HepG2 (cell line): ENCODE measurements at regions not wholly inside any gene's neighbourhood (a gene's known extent, or its start where the extent isn't known, plus 50 kb on each side); places are given as distances from the start of the nearest gene placed in this dataset.

Experiments
- ATAC-seq: fragments of 200-7000 bp; cut with Tn5 transposase; 3 replicates; pipeline ENCODE4 v1.9.1; 2020; ENCODE audit warnings: mild to moderate bottlenecking, moderate library complexity
- BruUV-seq: library from RNA; stranded (reverse); fragments of 400-500 nt; replicated peaks from 2 replicates; lab custom pipeline; 2021; lab: Mats Ljungman, UMichigan
- CTCF ChIA-PET: fragments of 300-600 bp; formaldehyde crosslinking; extraction: SDS; loops from one replicate; lab custom pipeline; 2021; ENCODE audit warnings: low total read pairs, inconsistent platforms, low intra/inter-chr PET ratio; lab: Yijun Ruan, JAX
- POLR2A ChIA-PET: fragments of 350-600 bp; sonication (Branson Sonifier 250); formaldehyde crosslinking; loops from one replicate; lab custom pipeline; 2020; ENCODE audit warnings: antibody characterized with exemption, inconsistent platforms; lab: Yijun Ruan, JAX
- DNase-seq: peaks from one replicate; pipeline ENCODE4 v3.0.0-alpha.2; 2015; ENCODE audit warnings: low spot score
- FAIRE-seq: peaks from 3 replicates; lab custom pipeline; 2011; peaks lifted over from hg19 to GRCh38; lab: Jason Lieb, UNC
- H2AFZ ChIP-seq: one replicate; pipeline ENCODE4 v1.6.1; 2011; ENCODE audit warnings: low read length, inconsistent platforms
- H3K27ac ChIP-seq: fragments of 300-600 bp; 3 replicates; pipeline ENCODE4 v1.8.0; 2011; ENCODE audit warnings: mixed run types, mild to moderate bottlenecking, mixed read lengths, low read length, inconsistent platforms; ENCODE audit not compliant: insufficient read depth; ENCODE audit errors: extremely low read length
- H3K27me3 ChIP-seq, 2 experiments: fragments of 200-600 bp in 1 of 2; 2 replicates in 1 of 2; 3 replicates in 1 of 2; pipeline versions ENCODE4 v1.6.0 to v1.8.0; 2011; ENCODE audit warnings: low read length in 2 of 2, mild to moderate bottlenecking in 2 of 2, moderate library complexity in 2 of 2, inconsistent platforms in 1 of 2; ENCODE audit not compliant: insufficient read depth in 2 of 2, control insufficient read depth in 1 of 2
- H3K36me3 ChIP-seq, 2 experiments: fragments of 200-600 bp in 1 of 2; replicated peaks in 1 of 2; 2 replicates in 1 of 2; 3 replicates in 1 of 2; pipeline versions ENCODE4 v1.5.1 to v1.8.0; 2011; ENCODE audit warnings: low read length in 2 of 2, inconsistent platforms in 1 of 2; ENCODE audit not compliant: insufficient read depth in 2 of 2, control insufficient read depth in 1 of 2
- H3K4me1 ChIP-seq: 2 replicates; pipeline ENCODE4 v1.5.1; 2012; ENCODE audit warnings: low read length, inconsistent platforms; ENCODE audit not compliant: insufficient read depth
- H3K4me2 ChIP-seq: 2 replicates; pipeline ENCODE4 v1.6.0; 2011; ENCODE audit warnings: low read depth, low read length, inconsistent platforms
- H3K4me3 ChIP-seq, 3 experiments: fragments of 200-600 bp in 1 of 3; sonication (generic), shearing (Covaris generic) in 1 of 3; replicated peaks in 1 of 3; 2 replicates each; pipeline ENCODE4 v1.5.1; 2011 to 2016; ENCODE audit warnings: low read length in 3 of 3, inconsistent platforms in 2 of 3, low read depth in 2 of 3, mild to moderate bottlenecking in 2 of 3, control low read depth in 1 of 3, mixed read lengths in 1 of 3; ENCODE audit not compliant: insufficient read depth in 1 of 3
- H3K79me2 ChIP-seq: one replicate; pipeline ENCODE4 v1.6.1; 2011; ENCODE audit warnings: low read length, inconsistent platforms; ENCODE audit not compliant: insufficient read depth
- H3K9ac ChIP-seq: 2 replicates; pipeline ENCODE4 v1.6.0; 2011; ENCODE audit warnings: mild to moderate bottlenecking, low read depth, low read length, inconsistent platforms; ENCODE audit not compliant: insufficient read depth
- H3K9me3 ChIP-seq: 2 replicates; pipeline ENCODE4 v1.5.1; 2012; ENCODE audit warnings: mild to moderate bottlenecking, low read length
- H4K20me1 ChIP-seq: 2 replicates; pipeline ENCODE4 v1.6.0; 2011; ENCODE audit warnings: inconsistent platforms, mild to moderate bottlenecking, low read length, moderate library complexity; ENCODE audit not compliant: insufficient read depth
- BRCA1 ChIP-seq: sonication (generic); formaldehyde crosslinking; IDR thresholded peaks from 2 replicates; pipeline ENCODE4 v1.4.0; 2020; ENCODE audit warnings: missing genetic modification reagents
- GATA4 ChIP-seq: sonication (generic); IDR thresholded peaks from 2 replicates; pipeline ENCODE4 v1.6.1; 2016; ENCODE audit warnings: antibody characterized with exemption, low read depth, borderline replicate concordance
- GPN1 ChIP-seq: sonication (generic); formaldehyde crosslinking; IDR thresholded peaks from 2 replicates; pipeline ENCODE4 v1.5.1; 2020; ENCODE audit warnings: missing genetic modification reagents, borderline replicate concordance
- IKZF1 ChIP-seq: fragments of 450-650 bp; IDR thresholded peaks from 2 replicates; pipeline ENCODE4 v1.7.1; 2016
- KLF6 ChIP-seq: IDR thresholded peaks from 2 replicates; pipeline ENCODE4 v1.8.0; 2016; ENCODE audit warnings: missing biosample characterization, missing genetic modification reagents
- KMT2A ChIP-seq: sonication (generic); formaldehyde crosslinking; IDR thresholded peaks from 2 replicates; pipeline ENCODE4 v1.4.0; 2020; ENCODE audit warnings: missing genetic modification reagents
- MBNL3 ChIP-seq: fragments of 250-450 bp; sonication (Bioruptor Pico); conservative IDR thresholded peaks from 2 replicates; pipeline ENCODE4 v1.8.0; 2022; ENCODE audit warnings: mild to moderate bottlenecking, inconsistent platforms
- NFE2L2 ChIP-seq: fragments of 150-350 bp; IDR thresholded peaks from 2 replicates; pipeline ENCODE4 v1.6.1; 2014; ENCODE audit warnings: low read length
- SIX1 ChIP-seq: sonication (generic); formaldehyde crosslinking; IDR thresholded peaks from 2 replicates; pipeline ENCODE4 v1.4.0; 2020; ENCODE audit warnings: missing genetic modification reagents, borderline replicate concordance
- XBP1 ChIP-seq: sonication (generic); formaldehyde crosslinking; IDR thresholded peaks from 2 replicates; pipeline ENCODE4 v1.5.0; 2020; ENCODE audit warnings: missing genetic modification reagents
- ZKSCAN8 ChIP-seq: IDR thresholded peaks from 2 replicates; pipeline ENCODE4 v1.6.1; 2016; ENCODE audit warnings: borderline replicate concordance, missing genetic modification reagents, missing compliant biosample characterization
- ZNF124 ChIP-seq: sonication (generic); formaldehyde crosslinking; IDR thresholded peaks from 2 replicates; pipeline ENCODE4 v1.4.0; 2020; ENCODE audit warnings: missing genetic modification reagents
- ZNF549 ChIP-seq: sonication (generic); formaldehyde crosslinking; IDR thresholded peaks from 2 replicates; pipeline ENCODE4 v1.5.0; 2020; ENCODE audit warnings: missing genetic modification reagents
- ZNF660 ChIP-seq: sonication (generic); formaldehyde crosslinking; IDR thresholded peaks from 2 replicates; pipeline ENCODE4 v1.5.1; 2020; ENCODE audit warnings: mild to moderate bottlenecking, low read depth, missing genetic modification reagents, borderline replicate concordance
- ZNF674 ChIP-seq: sonication (generic); formaldehyde crosslinking; IDR thresholded peaks from 2 replicates; pipeline ENCODE4 v1.5.0; 2020; ENCODE audit warnings: low read depth, mild to moderate bottlenecking, missing genetic modification reagents
- ZXDC ChIP-seq: sonication (generic); formaldehyde crosslinking; IDR thresholded peaks from 2 replicates; pipeline ENCODE4 v1.5.0; 2020; ENCODE audit warnings: mild to moderate bottlenecking, missing genetic modification reagents
- WGBS: methylation state at CpG from one replicate; pipeline ENCODE4 v1.1.6; 2017; ENCODE audit warnings: low lambda C conversion rate; 5-methylcytosine and 5-hydroxymethylcytosine counted together
- in situ Hi-C: cut with HindIII; loops from 2 replicates; pipeline ENCODE4 v1.10.0; 2017; ENCODE audit warnings: low pct_unique_long_range_greater_than_20kb; ENCODE audit not compliant: extremely low pct_ligation_motif_present
- intact Hi-C: fragments of 100-400 bp; cut with micrococcal nuclease; formaldehyde crosslinking; loops from one replicate; pipeline ENCODE4 v1.10.0; 2022; ENCODE audit not compliant: unreplicated experiment
- TF ChIP-seq, protein P1 (sequence below): sonication (generic); formaldehyde crosslinking; IDR thresholded peaks from 2 replicates; pipeline ENCODE4 v1.4.0; 2020; ENCODE audit warnings: missing genetic modification reagents, mild to moderate bottlenecking, borderline replicate concordance
- TF ChIP-seq, protein P2 (sequence below): sonication (generic); formaldehyde crosslinking; IDR thresholded peaks from 2 replicates; pipeline ENCODE4 v1.4.0; 2020; ENCODE audit warnings: missing genetic modification reagents, borderline replicate concordance

GRCh38 chr3:74314696-74315095, 299.8 kb downstream of the CNTN3 start:
- TF ChIP-seq NFE2L2 (no peak), SIX1 (CRISPR knock-in tag) (no peak), GATA4 (no peak), ZXDC (CRISPR knock-in tag) (no peak), XBP1 (CRISPR knock-in tag) (no peak), ZNF674 (CRISPR knock-in tag) (no peak), BRCA1 (CRISPR knock-in tag) (no peak), ZNF124 (CRISPR knock-in tag) (no peak), ZNF660 (no peak), IKZF1 (no peak), KMT2A (CRISPR knock-in tag) (no peak), MBNL3 (no peak), ZNF549 (CRISPR knock-in tag) (no peak), KLF6 (no peak), GPN1 (CRISPR knock-in tag) (no peak), ZKSCAN8 (CRISPR knock-in tag) (no peak)
- TF ChIP-seq, protein P1, sequence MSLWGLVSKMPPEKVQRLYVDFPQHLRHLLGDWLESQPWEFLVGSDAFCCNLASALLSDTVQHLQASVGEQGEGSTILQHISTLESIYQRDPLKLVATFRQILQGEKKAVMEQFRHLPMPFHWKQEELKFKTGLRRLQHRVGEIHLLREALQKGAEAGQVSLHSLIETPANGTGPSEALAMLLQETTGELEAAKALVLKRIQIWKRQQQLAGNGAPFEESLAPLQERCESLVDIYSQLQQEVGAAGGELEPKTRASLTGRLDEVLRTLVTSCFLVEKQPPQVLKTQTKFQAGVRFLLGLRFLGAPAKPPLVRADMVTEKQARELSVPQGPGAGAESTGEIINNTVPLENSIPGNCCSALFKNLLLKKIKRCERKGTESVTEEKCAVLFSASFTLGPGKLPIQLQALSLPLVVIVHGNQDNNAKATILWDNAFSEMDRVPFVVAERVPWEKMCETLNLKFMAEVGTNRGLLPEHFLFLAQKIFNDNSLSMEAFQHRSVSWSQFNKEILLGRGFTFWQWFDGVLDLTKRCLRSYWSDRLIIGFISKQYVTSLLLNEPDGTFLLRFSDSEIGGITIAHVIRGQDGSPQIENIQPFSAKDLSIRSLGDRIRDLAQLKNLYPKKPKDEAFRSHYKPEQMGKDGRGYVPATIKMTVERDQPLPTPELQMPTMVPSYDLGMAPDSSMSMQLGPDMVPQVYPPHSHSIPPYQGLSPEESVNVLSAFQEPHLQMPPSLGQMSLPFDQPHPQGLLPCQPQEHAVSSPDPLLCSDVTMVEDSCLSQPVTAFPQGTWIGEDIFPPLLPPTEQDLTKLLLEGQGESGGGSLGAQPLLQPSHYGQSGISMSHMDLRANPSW (CRISPR knock-in tag), result no peak
- TF ChIP-seq, protein P2, sequence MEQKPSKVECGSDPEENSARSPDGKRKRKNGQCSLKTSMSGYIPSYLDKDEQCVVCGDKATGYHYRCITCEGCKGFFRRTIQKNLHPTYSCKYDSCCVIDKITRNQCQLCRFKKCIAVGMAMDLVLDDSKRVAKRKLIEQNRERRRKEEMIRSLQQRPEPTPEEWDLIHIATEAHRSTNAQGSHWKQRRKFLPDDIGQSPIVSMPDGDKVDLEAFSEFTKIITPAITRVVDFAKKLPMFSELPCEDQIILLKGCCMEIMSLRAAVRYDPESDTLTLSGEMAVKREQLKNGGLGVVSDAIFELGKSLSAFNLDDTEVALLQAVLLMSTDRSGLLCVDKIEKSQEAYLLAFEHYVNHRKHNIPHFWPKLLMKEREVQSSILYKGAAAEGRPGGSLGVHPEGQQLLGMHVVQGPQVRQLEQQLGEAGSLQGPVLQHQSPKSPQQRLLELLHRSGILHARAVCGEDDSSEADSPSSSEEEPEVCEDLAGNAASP, result no peak
- Histone ChIP-seq H2AFZ (no peak overlapping the region), H3K9ac (no peak overlapping the region), H3K27ac (no peak overlapping the region), H3K79me2 (no peaks in the 10 kb centered on the region), H3K4me2 (no peak overlapping the region), H3K4me1 (no peaks in the 10 kb centered on the region), H3K9me3 (peaks cover 10% of the 10 kb centered on the region; the same call in 1 of the 2 replicates), H3K36me3 (no peaks in the 10 kb centered on the region), H3K27me3 (no peaks in the 10 kb centered on the region), H4K20me1 (no peaks in the 10 kb centered on the region), H3K4me3 (no peak overlapping the region)
- DNase-seq, result no peak
- in situ Hi-C loops (no loop called here), intact Hi-C loops (no loop called here)
- WGBS, result 0% methylated on average over 2 of the region's 2 CpGs
- no peak for ATAC-seq
- ChIA-PET CTCF (no interaction called here), POLR2A (no interaction called here)
- FAIRE-seq, result no peak
- no TSS peak for BruUV-seq
